HG03045 (cell line): ENCODE measurements at regions not wholly inside any gene's neighbourhood (a gene's known extent, or its start where the extent isn't known, plus 50 kb on each side); places are given as distances from the start of the nearest gene placed in this dataset.

Experiments used
- ATAC-seq: cut with Tn5 transposase; IDR thresholded peaks from one replicate; pipeline ENCODE4 v1.9.1; 2021; ENCODE audit warnings: mild to moderate bottlenecking, moderate library complexity; ENCODE audit not compliant: unreplicated experiment

- no peak for ATAC-seq
These were observed 607.8 kb upstream of the B3GALT2 start for GRCh38 chr1:193794239-193794638.

- ATAC-seq: no peak
These were observed 605.3 kb upstream of the B3GALT2 start for GRCh38 chr1:193791746-193792145.

- ATAC-seq: no peak
These were observed 600.6 kb upstream of the B3GALT2 start for GRCh38 chr1:193787061-193787460.

GRCh38 chr1:193785850-193786420 lies 599.5 kb upstream of the B3GALT2 start:
- no peak for ATAC-seq

- no peak for ATAC-seq
These were observed 588.3 kb upstream of the B3GALT2 start for GRCh38 chr1:193774536-193775323.

GRCh38 chr1:193771596-193771995 lies 585.2 kb upstream of the B3GALT2 start:
- ATAC-seq: no peak

GRCh38 chr1:193769651-193770050 lies 583.2 kb upstream of the B3GALT2 start:
- no peak for ATAC-seq

- ATAC-seq: no peak
These were observed 581.5 kb upstream of the B3GALT2 start for GRCh38 chr1:193767886-193768285.

GRCh38 chr1:193766329-193766728 lies 579.9 kb upstream of the B3GALT2 start:
- ATAC-seq: no peak

GRCh38 chr1:193763266-193763665 lies 576.9 kb upstream of the B3GALT2 start:
- no peak for ATAC-seq

- ATAC-seq: no peak
These were observed 575.8 kb upstream of the B3GALT2 start for GRCh38 chr1:193762236-193762635.

- ATAC-seq: no peak
These were observed 569.0 kb upstream of the B3GALT2 start for GRCh38 chr1:193755441-193755840.

GRCh38 chr1:193754732-193755427 lies 568.5 kb upstream of the B3GALT2 start:
- ATAC-seq: no peak

GRCh38 chr1:193754151-193754550 lies 567.7 kb upstream of the B3GALT2 start:
- ATAC-seq: no peak

GRCh38 chr1:193753038-193753756 lies 566.8 kb upstream of the B3GALT2 start:
- ATAC-seq: no peak

GRCh38 chr1:193749868-193750267 lies 563.5 kb upstream of the B3GALT2 start:
- ATAC-seq: no peak

- ATAC-seq: no peak
These were observed 561.2 kb upstream of the B3GALT2 start for GRCh38 chr1:193747579-193747978.

- no peak for ATAC-seq
These were observed 554.8 kb upstream of the B3GALT2 start for GRCh38 chr1:193741228-193741627.

GRCh38 chr1:193740762-193741161 lies 554.3 kb upstream of the B3GALT2 start:
- ATAC-seq: no peak

- ATAC-seq: no peak
These were observed 550.1 kb upstream of the B3GALT2 start for GRCh38 chr1:193736507-193736906.

GRCh38 chr1:193733674-193734073 lies 547.3 kb upstream of the B3GALT2 start:
- no peak for ATAC-seq
